Fibroblast of the aortic adventitia (primary cell): ENCODE measurements at regions not wholly inside any gene's neighbourhood (a gene's known extent, or its start where the extent isn't known, plus 50 kb on each side); places are given as distances from the start of the nearest gene placed in this dataset.

Experiments used
- DNase-seq: peaks from one replicate; pipeline ENCODE4 v3.0.0-alpha.2; 2010; ENCODE audit warnings: low read depth
- H3K4me3 ChIP-seq: 2 replicates; pipeline ENCODE4 v1.5.1; 2011; ENCODE audit warnings: low read depth, mild to moderate bottlenecking, control low read depth, low read length, moderate library complexity
- TF ChIP-seq, protein P1 (sequence below): IDR thresholded peaks from 2 replicates; pipeline ENCODE4 v1.5.1; 2011; ENCODE audit warnings: mild to moderate bottlenecking, low read length, control low read depth, inconsistent platforms; ENCODE audit not compliant: insufficient read depth

DNA sequence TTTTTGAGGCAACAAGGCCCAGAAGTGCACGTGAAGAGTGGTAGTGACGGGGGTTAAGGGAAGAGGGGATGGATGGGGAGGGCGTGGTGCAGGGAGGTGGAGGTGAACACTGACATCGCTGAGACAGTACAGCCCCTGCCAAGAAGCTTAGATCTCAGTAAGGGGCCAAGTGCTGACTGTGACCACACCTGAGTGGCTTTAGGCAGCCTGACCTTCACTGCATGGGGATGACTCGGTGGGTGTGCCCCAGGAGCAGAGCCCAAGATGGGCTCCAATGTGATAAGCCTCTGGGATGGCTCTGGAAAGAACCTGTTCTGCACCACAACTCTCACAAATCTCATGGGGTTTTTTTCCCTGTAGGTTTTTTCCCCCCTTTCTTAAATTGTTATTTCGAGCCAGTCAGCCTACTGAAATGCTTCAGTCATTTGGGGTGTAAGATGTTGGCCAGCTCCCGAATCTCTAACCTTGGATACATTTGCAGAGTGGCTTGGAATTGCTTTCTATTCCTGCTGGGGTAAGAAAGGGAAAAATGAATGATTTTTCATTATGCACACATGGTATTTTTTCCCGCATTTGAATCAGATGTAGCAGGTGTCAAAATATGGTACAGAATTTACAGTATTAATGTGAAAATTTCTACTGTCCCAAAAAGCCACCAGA is 165.0 kb downstream of the TM9SF2 start:
- TF ChIP-seq, protein P1, sequence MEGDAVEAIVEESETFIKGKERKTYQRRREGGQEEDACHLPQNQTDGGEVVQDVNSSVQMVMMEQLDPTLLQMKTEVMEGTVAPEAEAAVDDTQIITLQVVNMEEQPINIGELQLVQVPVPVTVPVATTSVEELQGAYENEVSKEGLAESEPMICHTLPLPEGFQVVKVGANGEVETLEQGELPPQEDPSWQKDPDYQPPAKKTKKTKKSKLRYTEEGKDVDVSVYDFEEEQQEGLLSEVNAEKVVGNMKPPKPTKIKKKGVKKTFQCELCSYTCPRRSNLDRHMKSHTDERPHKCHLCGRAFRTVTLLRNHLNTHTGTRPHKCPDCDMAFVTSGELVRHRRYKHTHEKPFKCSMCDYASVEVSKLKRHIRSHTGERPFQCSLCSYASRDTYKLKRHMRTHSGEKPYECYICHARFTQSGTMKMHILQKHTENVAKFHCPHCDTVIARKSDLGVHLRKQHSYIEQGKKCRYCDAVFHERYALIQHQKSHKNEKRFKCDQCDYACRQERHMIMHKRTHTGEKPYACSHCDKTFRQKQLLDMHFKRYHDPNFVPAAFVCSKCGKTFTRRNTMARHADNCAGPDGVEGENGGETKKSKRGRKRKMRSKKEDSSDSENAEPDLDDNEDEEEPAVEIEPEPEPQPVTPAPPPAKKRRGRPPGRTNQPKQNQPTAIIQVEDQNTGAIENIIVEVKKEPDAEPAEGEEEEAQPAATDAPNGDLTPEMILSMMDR, result no peak
- H3K4me3 ChIP-seq, result no peak overlapping the region
- no peak for DNase-seq

DNA sequence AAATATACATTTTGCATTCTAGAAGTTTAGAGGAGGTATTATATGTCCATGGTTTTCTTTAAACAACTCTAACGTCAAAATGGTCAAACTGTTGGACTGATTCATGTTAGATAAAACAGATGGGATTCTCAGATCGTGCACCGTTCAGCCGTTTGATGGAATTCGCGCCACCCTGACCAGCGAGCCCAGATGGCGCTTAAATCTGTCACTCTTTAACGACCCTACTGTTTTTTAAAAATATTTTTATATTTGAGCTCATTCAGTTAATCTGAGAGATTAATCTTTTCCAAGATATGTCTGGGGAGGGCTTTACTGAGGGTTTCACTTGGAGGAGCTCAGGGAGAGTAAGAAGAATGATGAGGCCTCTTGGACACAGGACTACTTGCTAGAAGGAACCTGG is 164.4 kb downstream of the TM9SF2 start:
- TF ChIP-seq, protein P1, result no peak
- DNase-seq, result no peak
- no peak overlapping the region for H3K4me3 ChIP-seq

DNA sequence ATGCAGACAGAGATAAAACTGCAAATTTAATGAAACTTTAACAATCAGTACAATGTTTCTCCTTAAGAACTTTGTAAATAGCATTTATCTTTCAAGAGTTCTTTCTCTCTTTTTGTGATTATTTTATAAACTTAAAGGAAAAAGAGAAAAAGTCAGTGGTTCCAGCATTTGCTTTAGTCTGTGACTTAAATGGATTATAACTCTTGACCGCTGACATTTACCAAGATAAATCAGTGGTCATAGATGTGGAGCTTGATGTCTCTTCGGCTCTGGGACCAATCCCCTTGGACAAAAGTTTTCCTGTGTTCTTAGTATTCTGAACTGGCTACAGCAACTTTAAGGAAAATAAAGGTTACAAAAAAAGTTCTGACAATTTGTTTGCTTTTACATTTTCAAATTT is 162.6 kb downstream of the TM9SF2 start:
- TF ChIP-seq, protein P1, result no peak
- no peak for DNase-seq
- no peak overlapping the region for H3K4me3 ChIP-seq

DNA sequence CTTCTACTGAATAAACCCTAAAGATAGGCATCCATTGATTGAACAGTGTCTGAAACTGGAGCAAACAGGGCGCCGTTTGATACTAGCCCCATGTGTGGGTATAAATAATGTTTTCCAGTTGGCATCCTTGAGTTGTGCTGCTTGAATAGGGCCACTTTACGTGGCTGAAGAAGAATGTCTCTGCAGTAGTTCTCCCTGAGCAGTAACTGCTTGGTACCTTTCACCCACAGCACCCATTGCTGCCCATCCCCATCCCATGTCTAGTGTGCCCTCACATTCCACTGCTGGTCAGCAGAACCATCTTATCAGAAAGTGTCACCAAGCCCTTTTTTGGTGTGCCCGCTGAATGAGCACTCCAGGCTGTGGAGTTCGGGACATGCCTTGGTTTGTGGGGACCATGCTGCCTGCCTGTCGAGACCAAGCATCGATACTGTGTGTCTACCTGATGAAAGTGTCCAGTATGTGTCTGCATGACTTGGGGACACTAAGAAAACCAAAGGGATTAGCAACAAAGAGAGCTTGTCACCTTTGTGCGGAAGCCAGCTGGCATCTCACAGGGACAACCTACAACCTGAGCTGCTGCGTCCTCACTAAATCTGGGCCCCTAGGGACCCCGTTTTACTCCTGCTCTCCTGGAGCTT is 162.0 kb downstream of the TM9SF2 start:
- TF ChIP-seq, protein P1, result no peak
- DNase-seq, result no peak
- no peak overlapping the region for H3K4me3 ChIP-seq

DNA sequence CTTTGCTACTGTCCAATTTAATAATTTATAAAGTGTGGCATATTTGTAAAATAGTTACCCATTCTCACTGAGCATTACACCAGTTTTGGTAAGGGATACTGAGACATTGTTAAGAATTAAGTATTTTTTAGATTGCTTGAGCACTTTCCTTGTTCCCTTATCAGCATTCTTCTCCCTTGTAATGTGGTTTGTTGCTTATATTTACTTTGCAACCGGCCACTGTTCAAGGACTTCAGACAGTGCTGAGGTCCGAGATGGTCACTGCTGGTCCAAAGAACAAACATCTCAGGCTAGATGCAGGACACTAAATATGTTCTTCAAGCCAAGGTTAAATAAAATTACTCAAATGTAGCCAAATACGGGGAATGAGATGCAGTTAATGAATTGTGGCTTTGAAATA is 161.4 kb downstream of the TM9SF2 start:
- TF ChIP-seq, protein P1, result no peak
- no peak overlapping the region for H3K4me3 ChIP-seq
- no peak for DNase-seq

DNA sequence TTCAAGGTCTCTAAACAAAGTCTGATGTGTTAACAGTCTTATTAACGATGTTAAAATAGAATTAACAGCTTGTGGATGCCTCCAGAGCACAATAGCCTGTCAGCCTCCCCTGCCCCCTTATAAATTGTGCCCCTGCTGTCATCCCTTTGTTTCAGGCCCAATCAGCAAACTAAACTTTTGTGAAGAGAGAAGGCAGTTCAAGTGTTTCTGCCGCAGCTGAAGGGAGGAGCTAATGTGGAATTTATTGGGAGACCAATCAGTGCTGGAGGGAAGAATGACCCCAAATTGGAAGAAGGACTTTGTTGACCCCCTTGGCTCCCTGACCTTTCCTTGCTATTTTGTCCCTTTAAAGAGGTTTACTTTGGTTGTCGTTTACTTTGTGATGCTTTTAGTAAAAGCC is 160.5 kb downstream of the TM9SF2 start:
- DNase-seq, result no peak
- TF ChIP-seq, protein P1, result no peak
- no peak overlapping the region for H3K4me3 ChIP-seq
